Spinal cord (tissue), 9 donors: ENCODE measurements at regions not wholly inside any gene's neighbourhood (a gene's known extent, or its start where the extent isn't known, plus 50 kb on each side); places are given as distances from the start of the nearest gene placed in this dataset.

ENCODE experiments used
- DNase-seq, 6 donors: peaks; one replicate each; pipeline versions ENCODE4 v3.0.0 to v3.0.0-alpha.2; 2013 to 2015; ENCODE audit warnings: low spot score in 6 of 6, low read depth in 4 of 6
- H3K27ac ChIP-seq: one replicate; pipeline ENCODE4 v1.5.1; 2013; ENCODE audit warnings: low read depth, low read length, control low read depth
- H3K27me3 ChIP-seq: one replicate; pipeline ENCODE4 v1.6.1; 2013; ENCODE audit warnings: low read length; ENCODE audit not compliant: control insufficient read depth, insufficient read depth
- H3K36me3 ChIP-seq: one replicate; pipeline ENCODE4 v1.6.1; 2013; ENCODE audit warnings: low read length; ENCODE audit not compliant: control insufficient read depth, insufficient read depth
- H3K4me1 ChIP-seq: one replicate; pipeline ENCODE4 v1.6.1; 2013; ENCODE audit warnings: low read length; ENCODE audit not compliant: control insufficient read depth, insufficient read depth
- H3K4me3 ChIP-seq: one replicate; pipeline ENCODE4 v1.5.1; 2013; ENCODE audit warnings: low read depth, low read length, control low read depth
- H3K9me3 ChIP-seq: one replicate; pipeline ENCODE4 v1.6.1; 2013; ENCODE audit warnings: low read length; ENCODE audit not compliant: control insufficient read depth, insufficient read depth
- WGBS: methylation state at CpG from one replicate; pipeline ENCODE4 v1.1.5; 2013; ENCODE audit warnings: missing lambda C conversion rate; ENCODE audit not compliant: insufficient coverage; 5-methylcytosine and 5-hydroxymethylcytosine counted together
- donor health status: healthy.

DNA sequence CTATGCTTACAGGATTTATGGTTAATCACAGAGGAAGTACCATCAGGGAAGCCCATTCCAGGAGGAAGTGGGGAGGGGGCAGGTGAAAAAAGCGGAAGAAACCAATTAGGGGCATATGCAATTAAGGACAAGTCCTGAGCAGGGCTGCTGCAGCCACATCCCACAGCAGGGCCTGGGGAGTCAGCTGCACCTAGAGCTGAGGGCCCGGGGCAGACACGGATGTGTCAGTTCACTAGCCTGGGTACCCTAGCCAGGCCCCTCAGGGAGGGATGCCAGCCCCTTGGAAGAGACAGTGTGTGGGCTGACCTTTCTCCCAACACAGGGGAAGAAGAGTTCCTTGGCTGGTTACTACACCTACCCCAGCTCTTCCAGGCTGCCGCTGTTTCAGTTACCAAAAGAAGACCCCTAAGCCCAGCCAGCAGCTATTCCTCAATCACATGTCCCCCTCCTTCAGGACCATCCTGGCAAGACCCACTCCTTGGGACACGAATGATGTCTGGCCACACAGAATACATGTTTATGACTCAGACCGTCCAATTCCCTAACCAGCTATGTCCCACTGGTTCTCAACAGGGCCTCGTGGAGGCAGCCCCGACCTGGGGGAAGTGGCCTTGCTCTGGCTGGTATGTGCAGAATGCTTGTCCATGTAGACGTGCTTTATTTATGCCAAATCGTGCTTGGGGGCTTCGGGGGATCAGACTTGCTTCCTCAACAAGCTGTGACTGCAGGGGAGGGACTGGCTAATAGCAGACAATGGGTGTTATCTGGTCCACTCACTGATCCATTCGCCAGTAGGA is 133.7 kb upstream of the RTL1 start:
- WGBS: 81% methylated on average over 11 of the region's 12 CpGs
- H3K27ac ChIP-seq: no peak overlapping the region
- DNase-seq: no peak
- peaks cover 36% of the 10 kb centered on the region for H3K36me3 ChIP-seq
- no peaks in the 10 kb centered on the region for H3K27me3 ChIP-seq
- H3K4me3 ChIP-seq: no peak overlapping the region
- no peaks in the 10 kb centered on the region for H3K9me3 ChIP-seq
- no peaks in the 10 kb centered on the region for H3K4me1 ChIP-seq

- Histone ChIP-seq H3K27me3 (no peaks in the 10 kb centered on the region), H3K4me3 (no peak overlapping the region), H3K4me1 (no peaks in the 10 kb centered on the region), H3K9me3 (no peaks in the 10 kb centered on the region), H3K36me3 (peaks cover 44% of the 10 kb centered on the region), H3K27ac (no peak overlapping the region)
- no peak for DNase-seq
- WGBS: 86% methylated on average over 11 of the region's 15 CpGs
Observed at GRCh38 chr14:101039031-101039754, 135.7 kb upstream of the RTL1 start.

DNA sequence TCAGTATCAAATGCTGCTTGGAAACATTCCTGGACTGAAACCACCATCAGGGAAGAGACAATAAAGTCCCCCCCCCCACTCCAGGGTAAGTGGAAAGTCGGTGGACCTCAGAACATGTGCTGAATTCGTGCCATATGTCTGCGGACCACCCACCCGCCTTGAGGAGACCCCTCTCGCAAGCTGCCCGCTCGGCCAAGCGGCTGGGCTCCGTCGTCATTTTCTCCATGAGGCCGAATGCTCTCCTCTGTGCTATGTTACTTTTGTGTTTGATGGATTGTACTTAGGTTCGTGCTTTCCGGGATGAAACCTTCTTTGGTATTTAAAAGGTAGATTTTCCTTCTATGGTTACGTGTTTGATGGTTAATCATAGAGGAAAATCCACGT is 136.2 kb upstream of the RTL1 start:
- Histone ChIP-seq H3K4me3 (no peak overlapping the region), H3K4me1 (no peaks in the 10 kb centered on the region), H3K9me3 (no peaks in the 10 kb centered on the region), H3K27me3 (no peaks in the 10 kb centered on the region), H3K27ac (no peak overlapping the region), H3K36me3 (peaks cover 48% of the 10 kb centered on the region)
- WGBS: 96% methylated on average over 12 of the region's 15 CpGs
- DNase-seq: no peak

GRCh38 chr14:101040538-101041442 is 137.3 kb upstream of the RTL1 start:
- no peaks in the 10 kb centered on the region for H3K27me3 ChIP-seq
- no peaks in the 10 kb centered on the region for H3K9me3 ChIP-seq
- H3K27ac ChIP-seq: no peak overlapping the region
- H3K4me1 ChIP-seq: no peaks in the 10 kb centered on the region
- no peak for DNase-seq
- peaks cover 49% of the 10 kb centered on the region for H3K36me3 ChIP-seq
- H3K4me3 ChIP-seq: no peak overlapping the region
- WGBS: 87% methylated on average over 17 of the region's 21 CpGs

DNA sequence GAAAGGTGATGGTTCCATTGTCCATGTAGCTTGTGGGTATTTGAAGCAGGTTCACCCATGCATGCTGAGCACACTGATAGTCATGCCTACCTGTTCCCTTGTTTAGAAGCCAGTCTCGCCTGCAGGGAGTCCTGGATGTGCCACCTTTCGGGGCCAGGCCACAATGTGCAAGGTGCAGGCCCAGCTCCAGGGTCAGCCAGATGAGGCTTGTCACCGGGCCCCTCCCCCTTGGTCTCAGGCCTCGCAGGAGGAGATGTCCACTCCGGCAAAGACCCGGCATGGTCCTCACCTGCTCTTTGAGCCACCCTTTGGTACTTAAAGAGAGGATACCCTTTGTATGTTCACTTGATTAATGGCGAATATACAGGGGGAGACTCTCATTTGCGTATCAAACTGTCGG is 140.4 kb upstream of the RTL1 start:
- no peak for DNase-seq
- H3K36me3 ChIP-seq: peaks cover 47% of the 10 kb centered on the region
- WGBS: 92% methylated on average over 8 of the region's 9 CpGs

DNA sequence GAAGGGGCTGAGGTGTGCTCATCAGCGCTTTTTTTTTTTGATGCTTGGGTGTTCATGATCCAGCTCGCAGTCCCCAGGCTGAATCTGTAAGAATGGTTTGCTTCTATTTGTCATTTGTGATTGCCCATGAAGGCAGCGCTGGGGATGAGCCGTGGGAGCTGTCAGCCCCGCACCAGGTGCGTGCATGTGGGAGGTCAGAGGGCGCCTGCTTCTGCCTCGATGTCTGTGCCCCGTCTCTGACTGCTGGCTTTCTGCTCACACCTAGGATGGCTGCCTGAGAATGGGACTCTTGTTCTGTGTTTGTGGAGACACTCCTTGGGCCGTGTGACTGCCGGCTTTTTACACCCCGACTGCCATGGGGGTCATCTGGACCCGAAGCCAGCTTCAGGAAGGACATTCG is 141.2 kb upstream of the RTL1 start:
- Histone ChIP-seq H3K27me3 (no peaks in the 10 kb centered on the region), H3K27ac (no peak overlapping the region), H3K4me3 (no peak overlapping the region), H3K9me3 (no peaks in the 10 kb centered on the region), H3K36me3 (peaks cover 48% of the 10 kb centered on the region), H3K4me1 (no peaks in the 10 kb centered on the region)
- WGBS: 89% methylated on average over 14 of the region's 14 CpGs
- no peak for DNase-seq

More for the DNA sequence above, 140.4 kb upstream of the RTL1 start:
- no peak overlapping the region for H3K27ac ChIP-seq
- no peaks in the 10 kb centered on the region for H3K9me3 ChIP-seq
- no peaks in the 10 kb centered on the region for H3K27me3 ChIP-seq
- no peak overlapping the region for H3K4me3 ChIP-seq
- no peaks in the 10 kb centered on the region for H3K4me1 ChIP-seq

GRCh38 chr14:101045511-101045910 is 142.0 kb upstream of the RTL1 start:
- Histone ChIP-seq H3K27me3 (no peaks in the 10 kb centered on the region), H3K4me1 (no peaks in the 10 kb centered on the region), H3K27ac (no peak overlapping the region), H3K9me3 (no peaks in the 10 kb centered on the region), H3K4me3 (no peak overlapping the region), H3K36me3 (peaks cover 50% of the 10 kb centered on the region)
- DNase-seq: no peak
- 100% methylated on average over 6 of the region's 9 CpGs for WGBS

- Histone ChIP-seq H3K27ac (no peak overlapping the region), H3K4me1 (no peaks in the 10 kb centered on the region), H3K4me3 (no peak overlapping the region), H3K27me3 (no peaks in the 10 kb centered on the region), H3K9me3 (no peaks in the 10 kb centered on the region), H3K36me3 (peaks cover 56% of the 10 kb centered on the region)
- WGBS: 96% methylated on average over 12 of the region's 17 CpGs
- DNase-seq: no peak
Observed at GRCh38 chr14:101046071-101046470, 142.5 kb upstream of the RTL1 start.

DNA sequence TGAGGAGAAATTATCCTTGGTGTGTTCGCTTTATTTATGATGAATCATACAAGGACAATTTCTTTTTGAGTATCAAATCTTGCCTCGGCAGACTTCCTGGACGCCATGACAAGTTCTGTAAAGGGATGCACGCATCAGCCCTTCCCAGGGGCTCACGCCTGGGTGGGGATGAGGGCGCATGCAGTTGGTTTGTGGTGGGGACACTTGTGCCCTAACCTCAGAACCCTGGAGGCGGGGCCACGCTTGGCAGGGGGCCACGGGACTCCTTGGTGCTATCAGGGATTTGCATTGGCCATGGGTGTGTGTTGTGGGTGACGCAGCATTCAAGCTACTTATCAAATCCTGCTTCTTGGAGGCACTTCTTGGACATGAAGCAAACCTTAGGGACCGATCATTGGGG is 143.8 kb upstream of the RTL1 start:
- no peaks in the 10 kb centered on the region for H3K9me3 ChIP-seq
- no peaks in the 10 kb centered on the region for H3K27me3 ChIP-seq
- peaks cover 59% of the 10 kb centered on the region for H3K36me3 ChIP-seq
- H3K27ac ChIP-seq: no peak overlapping the region
- DNase-seq: no peak
- no peak overlapping the region for H3K4me3 ChIP-seq
- no peaks in the 10 kb centered on the region for H3K4me1 ChIP-seq
- 92% methylated on average over 6 of the region's 11 CpGs for WGBS
